ENCODE measurements at regions not wholly inside any gene's neighbourhood (a gene's known extent, or its start where the extent isn't known, plus 50 kb on each side); places are given as distances from the start of the nearest gene placed in this dataset.

DNA sequence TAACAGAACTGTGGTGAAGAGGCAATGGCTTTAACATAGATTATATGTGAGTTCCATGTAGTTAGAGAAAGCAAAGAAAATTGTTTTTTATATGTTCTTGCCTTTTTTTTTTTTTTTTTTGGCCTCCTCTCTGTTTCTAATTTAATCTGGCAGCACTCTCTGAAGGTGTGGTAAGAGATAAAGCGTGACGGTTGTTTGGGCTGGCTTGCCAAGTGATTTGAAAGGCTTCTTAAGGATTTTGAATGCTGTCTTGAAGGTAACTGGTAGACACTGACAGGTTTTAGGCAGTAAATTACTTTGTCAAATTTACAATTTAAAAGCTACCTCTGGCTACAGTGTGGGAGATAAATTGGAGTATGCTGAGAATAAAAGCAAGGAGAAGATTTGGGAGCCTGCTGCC is 269.3 kb upstream of the HS3ST1 start:
- TF ChIP-seq, protein P1, sequence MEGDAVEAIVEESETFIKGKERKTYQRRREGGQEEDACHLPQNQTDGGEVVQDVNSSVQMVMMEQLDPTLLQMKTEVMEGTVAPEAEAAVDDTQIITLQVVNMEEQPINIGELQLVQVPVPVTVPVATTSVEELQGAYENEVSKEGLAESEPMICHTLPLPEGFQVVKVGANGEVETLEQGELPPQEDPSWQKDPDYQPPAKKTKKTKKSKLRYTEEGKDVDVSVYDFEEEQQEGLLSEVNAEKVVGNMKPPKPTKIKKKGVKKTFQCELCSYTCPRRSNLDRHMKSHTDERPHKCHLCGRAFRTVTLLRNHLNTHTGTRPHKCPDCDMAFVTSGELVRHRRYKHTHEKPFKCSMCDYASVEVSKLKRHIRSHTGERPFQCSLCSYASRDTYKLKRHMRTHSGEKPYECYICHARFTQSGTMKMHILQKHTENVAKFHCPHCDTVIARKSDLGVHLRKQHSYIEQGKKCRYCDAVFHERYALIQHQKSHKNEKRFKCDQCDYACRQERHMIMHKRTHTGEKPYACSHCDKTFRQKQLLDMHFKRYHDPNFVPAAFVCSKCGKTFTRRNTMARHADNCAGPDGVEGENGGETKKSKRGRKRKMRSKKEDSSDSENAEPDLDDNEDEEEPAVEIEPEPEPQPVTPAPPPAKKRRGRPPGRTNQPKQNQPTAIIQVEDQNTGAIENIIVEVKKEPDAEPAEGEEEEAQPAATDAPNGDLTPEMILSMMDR (IDR thresholded peaks at IDR 0.05), result no peak
- Mint-ChIP-seq H3K4me3 (no peak overlapping the region), H3K36me3 (ENCODE audit: low read depth) (peaks cover 14% of the 10 kb centered on the region; the same call in 1 of the 2 replicates), H3K27ac (peak overlapping the region; percentile 67; the same call in 1 of the 2 replicates), H3K9me3 (peaks cover 15% of the 10 kb centered on the region), H3K4me1 (ENCODE audit: low read depth) (peaks cover 43% of the 10 kb centered on the region; the same call in 1 of the 2 replicates), H3K27me3 (ENCODE audit: insufficient read depth) (no peaks in the 10 kb centered on the region; the same call in 1 of the 2 replicates)
- no peak for DNase-seq

- Mint-ChIP-seq H3K27me3 (ENCODE audit: insufficient read depth) (no peaks in the 10 kb centered on the region; the same call in 1 of the 2 replicates), H3K27ac (no peak overlapping the region), H3K4me1 (ENCODE audit: low read depth) (peaks cover 23% of the 10 kb centered on the region; the same call in 1 of the 2 replicates), H3K4me3 (no peak overlapping the region), H3K36me3 (ENCODE audit: low read depth) (peaks cover 18% of the 10 kb centered on the region; the same call in 1 of the 2 replicates), H3K9me3 (peaks cover 21% of the 10 kb centered on the region)
- DNase-seq, result no peak
- TF ChIP-seq, protein P1 (IDR thresholded peaks at IDR 0.05), result no peak
These were observed 265.0 kb upstream of the HS3ST1 start for GRCh38 chr4:11693693-11694092.

DNA sequence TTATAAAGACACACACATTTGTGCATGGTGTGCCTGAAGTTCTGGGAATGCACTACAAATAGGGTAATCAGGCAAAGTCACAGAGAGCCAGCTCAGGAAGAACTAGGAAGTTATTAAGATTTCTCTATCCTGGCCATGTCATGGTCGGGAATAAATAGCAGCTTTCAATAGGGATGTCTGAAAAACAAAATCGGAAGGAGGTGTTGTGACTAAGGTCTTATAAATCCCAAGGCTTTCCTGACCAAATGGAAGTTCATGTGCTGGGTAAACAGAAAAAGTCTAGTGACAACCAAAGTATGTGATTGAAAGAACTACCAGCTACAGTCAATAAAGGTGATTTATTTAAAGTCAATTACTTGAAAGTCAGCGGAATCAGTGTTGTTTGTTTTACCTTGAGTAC is 262.5 kb upstream of the HS3ST1 start:
- DNase-seq, result no peak
- Mint-ChIP-seq H3K9me3 (peaks cover 21% of the 10 kb centered on the region), H3K4me1 (ENCODE audit: low read depth) (peaks cover 9% of the 10 kb centered on the region; the same call in 1 of the 2 replicates), H3K27me3 (ENCODE audit: insufficient read depth) (no peaks in the 10 kb centered on the region; the same call in none of the 2 replicates), H3K27ac (no peak overlapping the region), H3K4me3 (no peak overlapping the region), H3K36me3 (ENCODE audit: low read depth) (peaks cover 18% of the 10 kb centered on the region; the same call in 1 of the 2 replicates)
- TF ChIP-seq, protein P1 (IDR thresholded peaks at IDR 0.05), result no peak

DNA sequence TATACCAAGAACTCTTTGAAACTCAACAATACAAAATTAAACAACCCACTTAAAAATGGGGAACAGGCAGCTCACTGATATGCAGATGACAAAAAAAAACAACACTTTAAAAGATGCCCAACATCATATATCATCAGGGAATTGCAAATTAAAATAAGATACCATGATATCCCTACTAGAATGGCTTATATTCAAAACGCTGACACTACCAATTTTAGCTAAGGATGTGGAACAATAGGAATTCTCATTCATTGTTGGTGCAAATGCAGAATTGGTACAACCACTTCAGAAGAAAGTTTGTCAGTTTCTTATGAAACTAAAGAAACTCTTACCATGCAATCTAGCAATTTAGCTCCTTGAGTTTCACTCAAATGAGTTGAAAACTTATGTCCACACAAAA is 259.0 kb upstream of the HS3ST1 start:
- H3K9me3 Mint-ChIP-seq, result peaks cover 8% of the 10 kb centered on the region
- H3K27me3 Mint-ChIP-seq (ENCODE audit: insufficient read depth), result peaks cover 6% of the 10 kb centered on the region; the same call in 1 of the 2 replicates
- H3K4me1 Mint-ChIP-seq (ENCODE audit: low read depth), result peaks cover 9% of the 10 kb centered on the region; the same call in 1 of the 2 replicates
- TF ChIP-seq, protein P1 (IDR thresholded peaks at IDR 0.05), result no peak
- no peak overlapping the region for H3K4me3 Mint-ChIP-seq
- no peak for DNase-seq
- H3K27ac Mint-ChIP-seq, result no peak overlapping the region
- H3K36me3 Mint-ChIP-seq (ENCODE audit: low read depth), result peaks cover 1% of the 10 kb centered on the region; the same call in 1 of the 2 replicates

- Mint-ChIP-seq H3K4me1 (ENCODE audit: low read depth) (no peaks in the 10 kb centered on the region), H3K4me3 (no peak overlapping the region), H3K9me3 (peaks cover 5% of the 10 kb centered on the region; the same call in 1 of the 2 replicates), H3K27me3 (ENCODE audit: insufficient read depth) (peaks cover 6% of the 10 kb centered on the region; the same call in 1 of the 2 replicates), H3K27ac (no peak overlapping the region), H3K36me3 (ENCODE audit: low read depth) (no peaks in the 10 kb centered on the region)
- TF ChIP-seq, protein P1 (IDR thresholded peaks at IDR 0.05), result no peak
- DNase-seq, result no peak
These were observed 256.8 kb upstream of the HS3ST1 start for GRCh38 chr4:11685481-11685880.
